Right lobe of liver (tissue), 6 donors: ENCODE measurements at regions not wholly inside any gene's neighbourhood (a gene's known extent, or its start where the extent isn't known, plus 50 kb on each side); places are given as distances from the start of the nearest gene placed in this dataset.
"Not testable (repeated sequence)": the region's sequence is repeated elsewhere in the genome, so short reads cannot be mapped to it uniquely, and the experiment has no call there.

ENCODE experiments used
- ATAC-seq, 4 donors: fragments of 200-7000 bp; cut with Tn5 transposase; one replicate each; pipeline ENCODE4 v1.9.1; 2020; ENCODE audit warnings: mild to moderate bottlenecking in 4 of 4, moderate library complexity in 4 of 4
- DNase-seq, 3 donors: peaks; one replicate each; pipeline ENCODE4 v3.0.0-alpha.2; 2020
- H3K27ac ChIP-seq, 3 donors: fragments of 200-600 bp; one replicate each; pipeline ENCODE4 v1.8.0; 2022
- H3K27me3 ChIP-seq, 2 donors: fragments of 200-600 bp; one replicate each; pipeline ENCODE4 v1.8.0; 2022
- H3K36me3 ChIP-seq, 4 donors: fragments of 200-600 bp; sonication (generic) in 1 of 4; one replicate each; pipeline versions ENCODE4 v1.5.1 to v1.8.0; 2017 to 2022; ENCODE audit warnings: control low read depth in 1 of 4
- H3K4me1 ChIP-seq, 4 donors: fragments of 200-600 bp; sonication (generic) in 1 of 4; one replicate each; pipeline versions ENCODE4 v1.5.1 to v1.8.0; 2017 to 2022; ENCODE audit warnings: control low read depth in 1 of 4
- H3K4me3 ChIP-seq, 3 donors: fragments of 200-600 bp; one replicate each; pipeline ENCODE4 v1.8.0; 2022
- H3K9me3 ChIP-seq, 4 donors: fragments of 200-600 bp; sonication (generic) in 1 of 4; one replicate each; pipeline versions ENCODE4 v1.5.1 to v1.8.0; 2017 to 2022; ENCODE audit warnings: control low read depth in 1 of 4
- CTCF ChIP-seq, 4 donors: fragments of 200-600 bp in 3 of 4; fragments of 450-650 bp in 1 of 4; IDR thresholded peaks; one replicate each; pipeline versions ENCODE4 v1.5.1 to v1.8.0; 2016 to 2022; ENCODE audit warnings: antibody characterized with exemption in 4 of 4, mild to moderate bottlenecking in 2 of 4
- POLR2A ChIP-seq: fragments of 450-650 bp; IDR thresholded peaks from one replicate; pipeline ENCODE4 v1.6.1; 2017; ENCODE audit warnings: antibody characterized with exemption, mild to moderate bottlenecking
- WGBS: methylation state at CpG from one replicate; pipeline ENCODE4 v1.1.6; 2018; ENCODE audit warnings: low coverage, low lambda C conversion rate; ENCODE audit not compliant: insufficient coverage; ENCODE audit errors: missing lambda C conversion rate; 5-methylcytosine and 5-hydroxymethylcytosine counted together
- intact Hi-C, 2 donors: fragments of 100-400 bp; cut with DNase I; formaldehyde crosslinking; loops; one replicate each; pipeline versions ENCODE4 v1.11.2 to v1.14.1; 2022
- donor health status: DM: no; HTN: yes; CAD: no.
- donor health status: DM: no; HTN: no; CAD: no.
- donor health status: DM: no; HTN: no; CAD: no.
- donor health status: DM: no; HTN: yes; CAD: no.
- donor health status: DM: no; HTN: yes; CAD: no.

GRCh38 chr21:38112219-38112789 is 144.5 kb upstream of the KCNJ15 start:
- intact Hi-C loops = no loop called here
- Histone ChIP-seq H3K4me3 (no peak overlapping the region), H3K27ac (no peak overlapping the region), H3K9me3 (no peaks in the 10 kb centered on the region), H3K27me3 (peaks cover 0 to 4% of the 10 kb centered on the region in 2 donors), H3K4me1 (no peaks in the 10 kb centered on the region), H3K36me3 (no peaks in the 10 kb centered on the region)
- no peak for DNase-seq
- no peak for TF ChIP-seq POLR2A
- 92% methylated on average over 3 of the region's 3 CpGs for WGBS
- ATAC-seq = no peak

GRCh38 chr21:38114717-38115333 is 142.0 kb upstream of the KCNJ15 start:
- DNase-seq (no peak), ATAC-seq (no peak)
- Histone ChIP-seq H3K9me3 (no peaks in the 10 kb centered on the region), H3K27me3 (no peaks in the 10 kb centered on the region), H3K27ac (no peak overlapping the region), H3K4me3 (no peak overlapping the region), H3K36me3 (no peaks in the 10 kb centered on the region), H3K4me1 (no peaks in the 10 kb centered on the region)
- TF ChIP-seq POLR2A (no peak), CTCF (IDR thresholded peaks at IDR 0.05) (no peak)
- 86% methylated on average over 2 of the region's 2 CpGs for WGBS
- intact Hi-C loops = no loop called here

GRCh38 chr21:38115870-38116269 is 140.9 kb upstream of the KCNJ15 start:
- TF ChIP-seq CTCF (IDR thresholded peaks at IDR 0.05) = no peak
- no peak for TF ChIP-seq POLR2A
- WGBS = 85% methylated on average over 3 of the region's 3 CpGs

GRCh38 chr21:38119793-38120192 is 137.0 kb upstream of the KCNJ15 start:
- intact Hi-C loops = loop anchor here in 1 of 2 donors (10.0 kb wide), 1 partner anchor 365 kb away; no protein-coding TSS in a partner anchor
- H3K36me3 ChIP-seq = no peaks in the 10 kb centered on the region
- H3K27me3 ChIP-seq = no peaks in the 10 kb centered on the region
- no peaks in the 10 kb centered on the region for H3K4me1 ChIP-seq
- ATAC-seq = no peak
- no peak overlapping the region for H3K27ac ChIP-seq
- no peak for TF ChIP-seq CTCF (IDR thresholded peaks at IDR 0.05)
- no peak for TF ChIP-seq POLR2A
- no peak overlapping the region for H3K4me3 ChIP-seq
- no peak for DNase-seq
- H3K9me3 ChIP-seq = no peaks in the 10 kb centered on the region
- 74% methylated on average over 4 of the region's 4 CpGs for WGBS

More at GRCh38 chr21:38115870-38116269, 140.9 kb upstream of the KCNJ15 start:
- Histone ChIP-seq H3K27me3 (no peaks in the 10 kb centered on the region), H3K9me3 (no peaks in the 10 kb centered on the region), H3K36me3 (no peaks in the 10 kb centered on the region), H3K4me1 (no peaks in the 10 kb centered on the region), H3K27ac (no peak overlapping the region), H3K4me3 (no peak overlapping the region)
- DNase-seq (no peak), ATAC-seq (no peak)
- intact Hi-C loops = no loop called here

GRCh38 chr21:38120679-38120983 is 136.2 kb upstream of the KCNJ15 start:
- H3K9me3 ChIP-seq, H3K4me3 ChIP-seq, DNase-seq, H3K27ac ChIP-seq, H3K4me1 ChIP-seq, H3K27me3 ChIP-seq, ATAC-seq, H3K36me3 ChIP-seq: not testable (repeated sequence)
- 84% methylated on average over 4 of the region's 6 CpGs for WGBS
- intact Hi-C loops = loop anchor here in 1 of 2 donors (10.0 kb wide), 1 partner anchor 366 kb away; no protein-coding TSS in a partner anchor
